Neural progenitor cell (in vitro differentiated cells): ENCODE measurements at regions not wholly inside any gene's neighbourhood (a gene's known extent, or its start where the extent isn't known, plus 50 kb on each side); places are given as distances from the start of the nearest gene placed in this dataset.
A peak's percentile ranks its signal among the peaks of the same experiment; 100 is the strongest.
"Not testable (repeated sequence)": the region's sequence is repeated elsewhere in the genome, so short reads cannot be mapped to it uniquely, and the experiment has no call there.

Experiments
- DNase-seq: peaks from one replicate; pipeline ENCODE4 v3.0.0-alpha.2; 2016; ENCODE audit warnings: low spot score
- H2AFZ ChIP-seq: fragments of 200-600 bp; sonication (generic); replicated peaks from 2 replicates; pipeline ENCODE4 v1.6.1; 2016; ENCODE audit warnings: antibody characterized with exemption
- H3F3A ChIP-seq: fragments of 200-600 bp; sonication (generic); 2 replicates; pipeline ENCODE4 v1.6.1; 2016; ENCODE audit warnings: antibody characterized with exemption, low read depth
- H3K27ac ChIP-seq: fragments of 200-600 bp; sonication (generic); 2 replicates; pipeline ENCODE4 v1.5.1; 2016; ENCODE audit warnings: mild to moderate bottlenecking
- H3K27me3 ChIP-seq: fragments of 200-600 bp; sonication (generic); 2 replicates; pipeline ENCODE4 v1.6.1; 2016; ENCODE audit warnings: mild to moderate bottlenecking, moderate library complexity
- H3K36me3 ChIP-seq: fragments of 200-600 bp; sonication (generic); 2 replicates; pipeline ENCODE4 v1.5.1; 2016
- H3K4me1 ChIP-seq: fragments of 200-600 bp; sonication (generic); 2 replicates; pipeline ENCODE4 v1.6.1; 2016; ENCODE audit warnings: mixed run types
- H3K4me2 ChIP-seq: fragments of 200-600 bp; sonication (generic); 2 replicates; pipeline ENCODE4 v1.6.1; 2016
- H3K4me3 ChIP-seq: fragments of 200-600 bp; sonication (generic); 2 replicates; pipeline ENCODE4 v1.5.1; 2016
- H3K79me2 ChIP-seq: fragments of 200-600 bp; sonication (generic); 2 replicates; pipeline ENCODE4 v1.6.1; 2016; ENCODE audit warnings: low read depth
- H3K9ac ChIP-seq: fragments of 200-600 bp; sonication (generic); 2 replicates; pipeline ENCODE4 v1.6.1; 2016
- H3K9me3 ChIP-seq: fragments of 200-600 bp; sonication (generic); 2 replicates; pipeline ENCODE4 v1.5.1; 2016; ENCODE audit warnings: low read depth
- H4K20me1 ChIP-seq: fragments of 200-600 bp; sonication (generic); 2 replicates; pipeline ENCODE4 v1.6.1; 2016; ENCODE audit warnings: low read depth
- H3K27ac Mint-ChIP-seq: 3 replicates; pipeline ENCODE4 v1.8.0; 2021; ENCODE audit warnings: mixed read lengths
- H3K27me3 Mint-ChIP-seq: 2 replicates; pipeline ENCODE4 v1.8.0; 2022; ENCODE audit warnings: low read depth, mild to moderate bottlenecking, inconsistent platforms, moderate library complexity, mixed read lengths; ENCODE audit not compliant: insufficient read depth
- H3K36me3 Mint-ChIP-seq: 3 replicates; pipeline ENCODE4 v1.8.0; 2021; ENCODE audit warnings: mixed read lengths
- H3K4me1 Mint-ChIP-seq: 3 replicates; pipeline ENCODE4 v1.8.0; 2021; ENCODE audit warnings: mixed read lengths
- H3K4me3 Mint-ChIP-seq: 3 replicates; pipeline ENCODE4 v1.8.0; 2021; ENCODE audit warnings: mild to moderate bottlenecking, moderate library complexity, mixed read lengths
- H3K9me3 Mint-ChIP-seq: 3 replicates; pipeline ENCODE4 v1.8.0; 2020; ENCODE audit warnings: mixed read lengths
- TF ChIP-seq, protein P1 (sequence below): fragments of 200-600 bp; sonication (generic); IDR thresholded peaks from 2 replicates; pipeline ENCODE4 v1.5.1; 2017; ENCODE audit warnings: antibody characterized with exemption, mild to moderate bottlenecking

DNA sequence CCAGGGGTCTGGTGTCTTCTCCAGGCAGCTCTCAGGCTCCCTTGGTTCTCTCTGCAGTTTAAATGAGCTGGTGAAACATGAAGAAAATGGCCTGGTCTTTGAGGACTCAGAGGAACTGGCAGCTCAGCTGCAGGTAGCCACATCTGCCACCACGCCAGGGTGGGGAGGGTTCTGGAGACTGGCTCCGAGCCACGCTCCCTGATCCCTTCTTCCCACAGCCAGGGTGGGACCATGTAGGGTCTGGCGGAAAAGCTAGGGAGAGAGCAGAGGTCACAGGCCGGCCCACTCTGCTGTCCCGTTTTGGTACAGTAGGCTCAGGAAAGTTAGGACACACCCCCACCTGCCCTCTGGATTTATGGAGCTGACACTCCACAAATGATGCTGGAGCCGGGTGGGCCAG is 103.5 kb upstream of the CCZ1B start:
- H3K4me1 Mint-ChIP-seq, H3K4me3 Mint-ChIP-seq, H3K27me3 Mint-ChIP-seq, H3K36me3 Mint-ChIP-seq, H2AFZ ChIP-seq, H3K4me2 ChIP-seq, H3F3A ChIP-seq, H3K27me3 ChIP-seq, H3K9me3 Mint-ChIP-seq, H3K36me3 ChIP-seq, H3K27ac Mint-ChIP-seq, H3K27ac ChIP-seq, H4K20me1 ChIP-seq, H3K9ac ChIP-seq, H3K4me3 ChIP-seq, H3K79me2 ChIP-seq, H3K4me1 ChIP-seq, DNase-seq, H3K9me3 ChIP-seq: not testable (repeated sequence)

DNA sequence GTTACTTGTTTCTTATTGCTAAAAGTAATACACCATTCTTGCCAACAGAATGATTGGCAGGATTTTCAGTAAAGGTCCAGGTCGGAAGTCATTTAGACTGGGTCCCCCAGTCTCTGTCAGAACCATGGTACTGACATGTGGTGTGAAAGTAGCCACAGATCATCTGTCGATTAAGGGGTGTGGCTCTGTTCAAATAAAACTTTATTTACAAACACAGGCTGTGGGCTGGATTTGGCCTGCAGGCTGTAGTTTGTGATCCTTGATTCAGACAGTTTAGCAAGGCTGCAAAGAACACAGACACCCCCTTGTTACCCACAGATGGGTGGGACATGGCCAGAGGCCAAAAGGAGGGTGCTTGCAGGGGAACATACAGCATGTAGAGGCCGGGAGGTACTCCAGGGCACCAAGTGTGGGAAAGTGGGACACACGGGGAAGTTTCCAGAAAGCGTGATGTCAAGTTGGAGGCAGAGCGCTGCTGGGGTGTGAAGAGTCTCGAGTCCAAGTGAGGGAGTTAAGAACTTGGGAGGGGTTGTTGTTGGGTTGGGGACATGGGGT is 104.1 kb upstream of the CCZ1B start:
- H3F3A ChIP-seq, H3K36me3 Mint-ChIP-seq, DNase-seq, H3K27me3 Mint-ChIP-seq, H3K27me3 ChIP-seq, H3K4me2 ChIP-seq, H3K79me2 ChIP-seq, H3K4me3 ChIP-seq, H3K36me3 ChIP-seq, H3K4me1 ChIP-seq, H3K4me1 Mint-ChIP-seq, H3K27ac ChIP-seq, H3K9ac ChIP-seq, H3K9me3 ChIP-seq, H4K20me1 ChIP-seq, H2AFZ ChIP-seq, H3K4me3 Mint-ChIP-seq, H3K9me3 Mint-ChIP-seq: not testable (repeated sequence)
- peak overlapping the region; percentile 62 for H3K27ac Mint-ChIP-seq

DNA sequence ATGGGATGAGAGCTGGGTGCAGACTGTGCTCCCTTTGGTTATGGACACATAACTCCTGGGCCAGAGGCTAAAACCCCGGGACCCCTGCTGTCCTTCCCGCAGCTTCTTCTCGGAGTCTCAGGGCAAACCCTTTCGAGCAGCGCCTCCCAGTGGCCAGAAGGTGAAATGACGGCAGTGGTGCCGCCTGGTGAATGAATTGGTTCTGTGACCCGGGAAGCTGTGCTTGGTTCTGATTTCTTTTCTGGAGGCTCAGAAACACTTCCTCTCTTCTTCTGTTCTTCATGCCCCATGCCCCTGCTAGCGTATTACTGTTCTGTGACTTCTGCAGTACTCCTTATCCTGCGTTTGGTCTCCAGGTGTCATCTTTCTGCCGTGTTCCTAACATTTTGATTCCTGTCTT is 104.7 kb upstream of the CCZ1B start:
- H3K4me2 ChIP-seq, H3K36me3 ChIP-seq, H3K27ac Mint-ChIP-seq, H3K79me2 ChIP-seq, H3F3A ChIP-seq, H3K36me3 Mint-ChIP-seq, H3K27ac ChIP-seq, H3K4me3 Mint-ChIP-seq, H3K27me3 ChIP-seq, H3K4me1 ChIP-seq, H3K9ac ChIP-seq, H3K9me3 Mint-ChIP-seq, H3K27me3 Mint-ChIP-seq, H3K4me3 ChIP-seq, H3K9me3 ChIP-seq, H3K4me1 Mint-ChIP-seq, H4K20me1 ChIP-seq: not testable (repeated sequence)
- H2AFZ ChIP-seq = peak overlapping the region; percentile 73
- peak; percentile 8 for DNase-seq
- TF ChIP-seq, protein P1, sequence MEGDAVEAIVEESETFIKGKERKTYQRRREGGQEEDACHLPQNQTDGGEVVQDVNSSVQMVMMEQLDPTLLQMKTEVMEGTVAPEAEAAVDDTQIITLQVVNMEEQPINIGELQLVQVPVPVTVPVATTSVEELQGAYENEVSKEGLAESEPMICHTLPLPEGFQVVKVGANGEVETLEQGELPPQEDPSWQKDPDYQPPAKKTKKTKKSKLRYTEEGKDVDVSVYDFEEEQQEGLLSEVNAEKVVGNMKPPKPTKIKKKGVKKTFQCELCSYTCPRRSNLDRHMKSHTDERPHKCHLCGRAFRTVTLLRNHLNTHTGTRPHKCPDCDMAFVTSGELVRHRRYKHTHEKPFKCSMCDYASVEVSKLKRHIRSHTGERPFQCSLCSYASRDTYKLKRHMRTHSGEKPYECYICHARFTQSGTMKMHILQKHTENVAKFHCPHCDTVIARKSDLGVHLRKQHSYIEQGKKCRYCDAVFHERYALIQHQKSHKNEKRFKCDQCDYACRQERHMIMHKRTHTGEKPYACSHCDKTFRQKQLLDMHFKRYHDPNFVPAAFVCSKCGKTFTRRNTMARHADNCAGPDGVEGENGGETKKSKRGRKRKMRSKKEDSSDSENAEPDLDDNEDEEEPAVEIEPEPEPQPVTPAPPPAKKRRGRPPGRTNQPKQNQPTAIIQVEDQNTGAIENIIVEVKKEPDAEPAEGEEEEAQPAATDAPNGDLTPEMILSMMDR = peak; percentile 58

DNA sequence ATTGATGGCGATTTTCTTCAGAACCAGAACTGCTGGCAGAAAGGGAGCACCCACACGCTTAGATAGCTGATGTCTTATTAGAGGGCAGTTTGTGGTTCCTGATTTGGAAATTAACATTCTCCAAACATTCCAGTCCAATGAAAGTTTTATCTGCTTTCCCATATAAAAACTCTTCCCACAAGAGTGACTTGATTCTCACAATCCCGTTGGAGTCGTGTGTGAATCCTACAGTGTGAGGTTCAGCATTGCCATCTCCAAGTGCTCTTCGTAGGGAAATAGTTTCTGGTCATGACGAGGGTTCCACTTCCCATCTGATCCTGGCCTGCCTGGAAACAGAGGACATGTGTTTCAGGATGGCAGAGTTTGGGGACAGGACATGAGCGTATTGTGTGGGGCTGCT is 105.4 kb upstream of the CCZ1B start:
- DNase-seq, H3K4me1 ChIP-seq, H3K27me3 Mint-ChIP-seq, H3K27ac ChIP-seq, H3K4me1 Mint-ChIP-seq, H2AFZ ChIP-seq, H4K20me1 ChIP-seq, H3K27me3 ChIP-seq, H3K9me3 ChIP-seq, H3K4me3 Mint-ChIP-seq, H3K4me2 ChIP-seq, H3K36me3 ChIP-seq, H3K79me2 ChIP-seq, H3K36me3 Mint-ChIP-seq, H3F3A ChIP-seq, H3K4me3 ChIP-seq, H3K27ac Mint-ChIP-seq, H3K9me3 Mint-ChIP-seq, H3K9ac ChIP-seq: not testable (repeated sequence)

DNA sequence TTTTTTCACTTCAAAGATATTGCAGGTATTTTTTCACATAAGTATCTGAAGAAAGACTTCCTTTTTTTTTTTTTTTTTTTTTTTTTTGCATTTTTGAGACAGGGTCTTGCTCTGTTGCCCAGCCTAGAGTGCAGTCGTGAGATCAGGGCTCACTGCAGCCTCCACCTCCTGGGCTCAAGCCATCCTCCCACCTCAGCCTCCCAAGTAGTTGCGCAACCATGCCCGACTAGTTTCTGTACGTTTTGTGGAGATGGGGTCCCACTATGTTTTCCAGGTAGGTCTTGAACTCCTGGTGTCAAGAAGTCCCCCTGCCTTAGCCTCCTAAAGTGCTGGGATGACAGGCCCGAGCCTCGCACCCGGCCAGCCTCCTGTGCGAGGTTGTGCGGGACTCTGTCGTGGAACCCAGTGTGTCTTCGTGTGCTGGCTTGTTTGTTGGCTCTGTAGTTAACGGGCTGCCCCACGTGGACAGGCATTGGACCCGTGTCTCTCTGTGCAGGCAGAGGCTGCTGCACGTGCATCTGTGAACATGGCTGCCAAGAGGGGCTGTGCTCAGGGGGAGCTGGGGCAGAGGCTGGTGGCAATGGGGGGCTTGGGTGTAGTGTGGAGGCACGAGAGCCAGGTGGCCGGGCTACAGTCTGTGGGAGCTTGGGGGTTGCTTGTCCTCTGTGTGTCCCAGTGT is 108.0 kb upstream of the CCZ1B start:
- H3K9ac ChIP-seq, H3K27ac Mint-ChIP-seq, H3K4me2 ChIP-seq, H3K27ac ChIP-seq, H3F3A ChIP-seq, H4K20me1 ChIP-seq, H3K9me3 Mint-ChIP-seq, H3K4me3 Mint-ChIP-seq, H3K36me3 ChIP-seq, H3K4me1 ChIP-seq, H3K4me3 ChIP-seq, H3K79me2 ChIP-seq, H3K27me3 Mint-ChIP-seq, H3K36me3 Mint-ChIP-seq, H3K4me1 Mint-ChIP-seq, H3K27me3 ChIP-seq, H3K9me3 ChIP-seq, H2AFZ ChIP-seq, DNase-seq: not testable (repeated sequence)
